SK-N-SH (cell line): ENCODE measurements at regions not wholly inside any gene's neighbourhood (a gene's known extent, or its start where the extent isn't known, plus 50 kb on each side); places are given as distances from the start of the nearest gene placed in this dataset.

Experiments used
- EP300 ChIP-seq, 2 experiments: IDR thresholded peaks; 2 replicates each; pipeline versions ENCODE4 v1.4.0 to v1.6.1; 2012; ENCODE audit warnings: borderline replicate concordance in 1 of 2, low read depth in 1 of 2, low read length in 1 of 2
- MXI1 ChIP-seq: IDR thresholded peaks from 2 replicates; pipeline ENCODE4 v1.6.1; 2012; ENCODE audit warnings: mild to moderate bottlenecking, low read depth, low read length, improper control_type of control experiment
- NFIC ChIP-seq: IDR thresholded peaks from 2 replicates; pipeline ENCODE4 v1.4.0; 2012; ENCODE audit warnings: borderline replicate concordance
- POLR2AphosphoS5 ChIP-seq: IDR thresholded peaks from 2 replicates; pipeline ENCODE4 v1.6.1; 2012; ENCODE audit warnings: low read depth, low read length
- SMC3 ChIP-seq: IDR thresholded peaks from 2 replicates; pipeline ENCODE4 v1.6.1; 2012; ENCODE audit warnings: low read depth, low read length, improper control_type of control experiment
- TF ChIP-seq, protein P1 (sequence below): IDR thresholded peaks from 2 replicates; pipeline ENCODE4 v1.6.1; 2012; ENCODE audit warnings: mild to moderate bottlenecking, low read depth, low read length, moderate library complexity
- TF ChIP-seq, protein P2 (sequence below): fragments of 200-600 bp; sonication (generic); IDR thresholded peaks from 2 replicates; pipeline ENCODE4 v1.6.1; 2017; ENCODE audit warnings: antibody characterized with exemption, mild to moderate bottlenecking, moderate library complexity

DNA sequence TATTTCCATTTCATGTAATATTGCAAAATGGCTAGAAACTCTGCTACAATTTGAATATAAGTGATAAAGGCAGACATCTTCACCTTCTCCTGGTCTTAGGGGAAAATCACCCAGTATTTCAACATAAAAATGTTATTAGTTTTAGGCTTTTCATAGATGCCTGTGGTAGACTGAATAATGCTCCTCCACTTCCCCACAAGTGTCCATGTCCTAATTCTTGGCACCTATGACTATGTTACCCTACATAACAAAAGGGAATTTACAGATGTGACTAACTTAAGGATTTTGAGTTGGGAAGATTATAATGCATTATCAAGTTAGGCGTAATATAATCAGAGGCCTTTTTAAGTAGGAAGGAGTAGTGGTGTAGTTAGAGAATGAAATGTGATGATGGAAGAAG is 196.4 kb downstream of the TMTC3 start:
- TF ChIP-seq POLR2AphosphoS5 (no peak), NFIC (no peak), SMC3 (no peak), EP300 (IDR thresholded peaks at IDR 0.05; ENCODE audit: borderline replicate concordance in 1 of 2, low read depth in 1 of 2, low read length in 1 of 2) (no peak), MXI1 (no peak)
- TF ChIP-seq, protein P1, sequence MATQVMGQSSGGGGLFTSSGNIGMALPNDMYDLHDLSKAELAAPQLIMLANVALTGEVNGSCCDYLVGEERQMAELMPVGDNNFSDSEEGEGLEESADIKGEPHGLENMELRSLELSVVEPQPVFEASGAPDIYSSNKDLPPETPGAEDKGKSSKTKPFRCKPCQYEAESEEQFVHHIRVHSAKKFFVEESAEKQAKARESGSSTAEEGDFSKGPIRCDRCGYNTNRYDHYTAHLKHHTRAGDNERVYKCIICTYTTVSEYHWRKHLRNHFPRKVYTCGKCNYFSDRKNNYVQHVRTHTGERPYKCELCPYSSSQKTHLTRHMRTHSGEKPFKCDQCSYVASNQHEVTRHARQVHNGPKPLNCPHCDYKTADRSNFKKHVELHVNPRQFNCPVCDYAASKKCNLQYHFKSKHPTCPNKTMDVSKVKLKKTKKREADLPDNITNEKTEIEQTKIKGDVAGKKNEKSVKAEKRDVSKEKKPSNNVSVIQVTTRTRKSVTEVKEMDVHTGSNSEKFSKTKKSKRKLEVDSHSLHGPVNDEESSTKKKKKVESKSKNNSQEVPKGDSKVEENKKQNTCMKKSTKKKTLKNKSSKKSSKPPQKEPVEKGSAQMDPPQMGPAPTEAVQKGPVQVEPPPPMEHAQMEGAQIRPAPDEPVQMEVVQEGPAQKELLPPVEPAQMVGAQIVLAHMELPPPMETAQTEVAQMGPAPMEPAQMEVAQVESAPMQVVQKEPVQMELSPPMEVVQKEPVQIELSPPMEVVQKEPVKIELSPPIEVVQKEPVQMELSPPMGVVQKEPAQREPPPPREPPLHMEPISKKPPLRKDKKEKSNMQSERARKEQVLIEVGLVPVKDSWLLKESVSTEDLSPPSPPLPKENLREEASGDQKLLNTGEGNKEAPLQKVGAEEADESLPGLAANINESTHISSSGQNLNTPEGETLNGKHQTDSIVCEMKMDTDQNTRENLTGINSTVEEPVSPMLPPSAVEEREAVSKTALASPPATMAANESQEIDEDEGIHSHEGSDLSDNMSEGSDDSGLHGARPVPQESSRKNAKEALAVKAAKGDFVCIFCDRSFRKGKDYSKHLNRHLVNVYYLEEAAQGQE, result no peak
- TF ChIP-seq, protein P2, sequence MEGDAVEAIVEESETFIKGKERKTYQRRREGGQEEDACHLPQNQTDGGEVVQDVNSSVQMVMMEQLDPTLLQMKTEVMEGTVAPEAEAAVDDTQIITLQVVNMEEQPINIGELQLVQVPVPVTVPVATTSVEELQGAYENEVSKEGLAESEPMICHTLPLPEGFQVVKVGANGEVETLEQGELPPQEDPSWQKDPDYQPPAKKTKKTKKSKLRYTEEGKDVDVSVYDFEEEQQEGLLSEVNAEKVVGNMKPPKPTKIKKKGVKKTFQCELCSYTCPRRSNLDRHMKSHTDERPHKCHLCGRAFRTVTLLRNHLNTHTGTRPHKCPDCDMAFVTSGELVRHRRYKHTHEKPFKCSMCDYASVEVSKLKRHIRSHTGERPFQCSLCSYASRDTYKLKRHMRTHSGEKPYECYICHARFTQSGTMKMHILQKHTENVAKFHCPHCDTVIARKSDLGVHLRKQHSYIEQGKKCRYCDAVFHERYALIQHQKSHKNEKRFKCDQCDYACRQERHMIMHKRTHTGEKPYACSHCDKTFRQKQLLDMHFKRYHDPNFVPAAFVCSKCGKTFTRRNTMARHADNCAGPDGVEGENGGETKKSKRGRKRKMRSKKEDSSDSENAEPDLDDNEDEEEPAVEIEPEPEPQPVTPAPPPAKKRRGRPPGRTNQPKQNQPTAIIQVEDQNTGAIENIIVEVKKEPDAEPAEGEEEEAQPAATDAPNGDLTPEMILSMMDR, result no peak
